ENCODE measurements at regions not wholly inside any gene's neighbourhood (a gene's known extent, or its start where the extent isn't known, plus 50 kb on each side); places are given as distances from the start of the nearest gene placed in this dataset.

DNA sequence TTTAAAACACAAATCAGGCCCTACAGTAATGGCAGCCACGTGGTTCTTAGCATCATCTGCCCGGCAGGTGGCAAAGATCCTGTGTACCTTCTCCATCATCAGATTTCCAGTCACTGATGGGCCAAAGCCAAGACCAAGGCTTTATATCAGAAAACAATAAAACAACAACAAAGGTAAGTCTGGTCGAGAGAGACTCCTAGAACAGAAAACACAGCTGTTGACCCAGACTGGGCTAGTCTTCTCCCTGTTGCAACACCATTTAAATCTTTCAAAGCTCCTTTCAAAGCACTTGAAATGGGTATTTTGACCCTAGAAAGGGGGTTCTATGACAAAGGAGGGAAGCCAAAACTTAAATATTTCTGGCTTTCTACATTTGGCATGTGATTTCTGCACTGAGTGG, 285.6 kb downstream of the IPMK start:
- H3K4me3 ChIP-seq: no peak overlapping the region
- no peak for DNase-seq (ENCODE audit: low spot score)
- H3K27ac ChIP-seq: no peak overlapping the region
- TF ChIP-seq, protein P1, sequence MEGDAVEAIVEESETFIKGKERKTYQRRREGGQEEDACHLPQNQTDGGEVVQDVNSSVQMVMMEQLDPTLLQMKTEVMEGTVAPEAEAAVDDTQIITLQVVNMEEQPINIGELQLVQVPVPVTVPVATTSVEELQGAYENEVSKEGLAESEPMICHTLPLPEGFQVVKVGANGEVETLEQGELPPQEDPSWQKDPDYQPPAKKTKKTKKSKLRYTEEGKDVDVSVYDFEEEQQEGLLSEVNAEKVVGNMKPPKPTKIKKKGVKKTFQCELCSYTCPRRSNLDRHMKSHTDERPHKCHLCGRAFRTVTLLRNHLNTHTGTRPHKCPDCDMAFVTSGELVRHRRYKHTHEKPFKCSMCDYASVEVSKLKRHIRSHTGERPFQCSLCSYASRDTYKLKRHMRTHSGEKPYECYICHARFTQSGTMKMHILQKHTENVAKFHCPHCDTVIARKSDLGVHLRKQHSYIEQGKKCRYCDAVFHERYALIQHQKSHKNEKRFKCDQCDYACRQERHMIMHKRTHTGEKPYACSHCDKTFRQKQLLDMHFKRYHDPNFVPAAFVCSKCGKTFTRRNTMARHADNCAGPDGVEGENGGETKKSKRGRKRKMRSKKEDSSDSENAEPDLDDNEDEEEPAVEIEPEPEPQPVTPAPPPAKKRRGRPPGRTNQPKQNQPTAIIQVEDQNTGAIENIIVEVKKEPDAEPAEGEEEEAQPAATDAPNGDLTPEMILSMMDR (IDR thresholded peaks at IDR 0.05): no peak

- Histone ChIP-seq H3K4me3 (no peak overlapping the region), H3K27ac (no peak overlapping the region)
- TF ChIP-seq, protein P1 (IDR thresholded peaks at IDR 0.05): no peak
- DNase-seq (ENCODE audit: low spot score): no peak
Measured at GRCh38 chr10:57979956-57980355, 287.7 kb downstream of the IPMK start.

- no peak overlapping the region for H3K27ac ChIP-seq
- no peak overlapping the region for H3K4me3 ChIP-seq
- DNase-seq (ENCODE audit: low spot score): no peak
Measured at GRCh38 chr10:57979491-57979890, 288.2 kb downstream of the IPMK start.

DNA sequence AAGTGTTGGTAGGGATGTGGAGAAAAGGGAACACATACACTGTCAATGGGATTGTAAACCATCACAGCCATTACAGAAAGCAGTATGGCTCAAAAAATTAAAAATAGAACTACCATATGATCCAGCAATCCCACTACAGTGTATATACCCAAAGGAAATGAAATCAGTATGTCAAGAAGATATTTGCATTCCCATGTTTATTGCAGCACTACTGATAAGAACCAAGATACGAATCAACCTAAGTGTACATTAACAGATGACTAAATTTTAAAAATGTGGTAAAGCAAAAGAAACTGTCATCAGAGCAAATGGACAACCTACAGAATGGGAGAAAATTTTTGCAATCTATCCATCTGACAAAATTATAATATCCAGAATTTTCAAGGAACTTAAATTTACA, 290.4 kb downstream of the IPMK start:
- Histone ChIP-seq H3K4me3 (no peak overlapping the region), H3K27ac (no peak overlapping the region)
- TF ChIP-seq, protein P1 (IDR thresholded peaks at IDR 0.05): no peak
- no peak for DNase-seq (ENCODE audit: low spot score)

More at GRCh38 chr10:57979491-57979890, 288.2 kb downstream of the IPMK start:
- TF ChIP-seq, protein P1 (IDR thresholded peaks at IDR 0.05): no peak

GRCh38 chr10:57973451-57973850, 294.2 kb downstream of the IPMK start:
- no peak overlapping the region for H3K27ac ChIP-seq
- TF ChIP-seq, protein P1 (IDR thresholded peaks at IDR 0.05): no peak

GRCh38 chr10:57972783-57973182, 294.9 kb downstream of the IPMK start:
- TF ChIP-seq, protein P1 (IDR thresholded peaks at IDR 0.05): no peak
- Histone ChIP-seq H3K27ac (no peak overlapping the region), H3K4me3 (no peak overlapping the region)
- DNase-seq (ENCODE audit: low spot score): no peak

More at GRCh38 chr10:57973451-57973850, 294.2 kb downstream of the IPMK start:
- no peak overlapping the region for H3K4me3 ChIP-seq
- no peak for DNase-seq (ENCODE audit: low spot score)

- Histone ChIP-seq H3K4me3 (no peak overlapping the region), H3K27ac (no peak overlapping the region)
- no peak for DNase-seq (ENCODE audit: low spot score)
- TF ChIP-seq, protein P1 (IDR thresholded peaks at IDR 0.05): no peak
Measured at GRCh38 chr10:57968328-57969016, 299.2 kb downstream of the IPMK start.

All from coronary artery (tissue), 2 donors.